HEK293 (cell line): ENCODE measurements at regions not wholly inside any gene's neighbourhood (a gene's known extent, or its start where the extent isn't known, plus 50 kb on each side); places are given as distances from the start of the nearest gene placed in this dataset.

Source experiments
- ZBTB7A ChIP-seq: fragments of 450-650 bp; formaldehyde crosslinking; IDR thresholded peaks from 2 replicates; pipeline ENCODE4 v1.5.1; 2016; ENCODE audit warnings: low read depth, missing biosample characterization, missing genetic modification characterization
- ZNF274 ChIP-seq, 2 experiments: fragments of 200-500 bp in 1 of 2; fragments of 450-650 bp in 1 of 2; sonication (Bioruptor generic) in 1 of 2; formaldehyde crosslinking in 1 of 2; IDR thresholded peaks; 2 replicates each; pipeline versions ENCODE4 v1.5.1 to v1.6.1; 2014 to 2016; ENCODE audit warnings: borderline replicate concordance in 1 of 2, inconsistent platforms in 1 of 2, low read length in 1 of 2, missing biosample characterization in 1 of 2, missing genetic modification characterization in 1 of 2
- TF ChIP-seq, protein P1 (sequence below): fragments of 450-650 bp; formaldehyde crosslinking; IDR thresholded peaks from 2 replicates; pipeline ENCODE4 v1.5.1; 2016; ENCODE audit warnings: missing biosample characterization, missing genetic modification characterization
- TF ChIP-seq, protein P2 (sequence below): fragments of 450-650 bp; formaldehyde crosslinking; conservative IDR thresholded peaks from 2 replicates; pipeline ENCODE4 v1.5.1; 2016; ENCODE audit warnings: low read depth, missing biosample characterization, missing genetic modification characterization

DNA sequence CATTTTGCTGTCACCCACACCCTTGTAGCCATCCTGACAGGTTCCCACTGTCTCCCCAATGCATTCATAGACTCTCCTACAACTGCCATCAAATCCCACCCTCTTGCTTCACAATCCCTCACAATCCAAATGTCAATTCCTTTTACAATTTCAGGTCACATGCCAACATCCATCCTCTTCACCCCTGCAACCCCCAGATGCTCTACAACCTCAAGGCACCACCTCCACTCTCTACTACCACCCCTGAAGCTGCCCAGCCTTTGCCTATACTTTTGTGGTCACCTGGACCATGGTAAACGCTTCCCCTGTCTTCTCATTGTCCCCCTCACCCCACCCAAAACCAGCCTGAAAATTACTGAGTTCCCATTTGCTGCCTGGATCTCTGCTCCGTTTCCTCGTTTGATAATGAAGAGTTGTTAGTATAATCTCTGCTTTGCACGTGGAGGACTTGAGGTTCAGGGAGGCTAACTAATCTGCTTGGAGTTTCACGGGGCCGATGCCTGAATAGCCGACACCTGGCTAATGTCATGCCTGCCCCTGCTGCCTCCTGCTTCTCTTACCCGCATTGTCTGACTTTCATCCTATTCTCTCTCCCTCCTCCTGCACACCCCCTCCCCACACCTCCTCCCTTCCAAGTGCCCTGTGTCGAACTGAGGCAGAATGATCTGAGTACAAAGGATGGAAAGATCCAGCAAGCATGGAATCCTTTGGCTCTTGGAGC, 82.4 kb upstream of the TOX2 start:
- TF ChIP-seq, protein P1, sequence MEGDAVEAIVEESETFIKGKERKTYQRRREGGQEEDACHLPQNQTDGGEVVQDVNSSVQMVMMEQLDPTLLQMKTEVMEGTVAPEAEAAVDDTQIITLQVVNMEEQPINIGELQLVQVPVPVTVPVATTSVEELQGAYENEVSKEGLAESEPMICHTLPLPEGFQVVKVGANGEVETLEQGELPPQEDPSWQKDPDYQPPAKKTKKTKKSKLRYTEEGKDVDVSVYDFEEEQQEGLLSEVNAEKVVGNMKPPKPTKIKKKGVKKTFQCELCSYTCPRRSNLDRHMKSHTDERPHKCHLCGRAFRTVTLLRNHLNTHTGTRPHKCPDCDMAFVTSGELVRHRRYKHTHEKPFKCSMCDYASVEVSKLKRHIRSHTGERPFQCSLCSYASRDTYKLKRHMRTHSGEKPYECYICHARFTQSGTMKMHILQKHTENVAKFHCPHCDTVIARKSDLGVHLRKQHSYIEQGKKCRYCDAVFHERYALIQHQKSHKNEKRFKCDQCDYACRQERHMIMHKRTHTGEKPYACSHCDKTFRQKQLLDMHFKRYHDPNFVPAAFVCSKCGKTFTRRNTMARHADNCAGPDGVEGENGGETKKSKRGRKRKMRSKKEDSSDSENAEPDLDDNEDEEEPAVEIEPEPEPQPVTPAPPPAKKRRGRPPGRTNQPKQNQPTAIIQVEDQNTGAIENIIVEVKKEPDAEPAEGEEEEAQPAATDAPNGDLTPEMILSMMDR (tag by site-specific recombination): no peak
- TF ChIP-seq ZNF274 (IDR thresholded peaks at IDR 0.05; ENCODE audit: low read length) (no peak), ZNF274 (tag by site-specific recombination; IDR thresholded peaks at IDR 0.05; ENCODE audit: borderline replicate concordance) (no peak), ZBTB7A (no peak)
- TF ChIP-seq, protein P2, sequence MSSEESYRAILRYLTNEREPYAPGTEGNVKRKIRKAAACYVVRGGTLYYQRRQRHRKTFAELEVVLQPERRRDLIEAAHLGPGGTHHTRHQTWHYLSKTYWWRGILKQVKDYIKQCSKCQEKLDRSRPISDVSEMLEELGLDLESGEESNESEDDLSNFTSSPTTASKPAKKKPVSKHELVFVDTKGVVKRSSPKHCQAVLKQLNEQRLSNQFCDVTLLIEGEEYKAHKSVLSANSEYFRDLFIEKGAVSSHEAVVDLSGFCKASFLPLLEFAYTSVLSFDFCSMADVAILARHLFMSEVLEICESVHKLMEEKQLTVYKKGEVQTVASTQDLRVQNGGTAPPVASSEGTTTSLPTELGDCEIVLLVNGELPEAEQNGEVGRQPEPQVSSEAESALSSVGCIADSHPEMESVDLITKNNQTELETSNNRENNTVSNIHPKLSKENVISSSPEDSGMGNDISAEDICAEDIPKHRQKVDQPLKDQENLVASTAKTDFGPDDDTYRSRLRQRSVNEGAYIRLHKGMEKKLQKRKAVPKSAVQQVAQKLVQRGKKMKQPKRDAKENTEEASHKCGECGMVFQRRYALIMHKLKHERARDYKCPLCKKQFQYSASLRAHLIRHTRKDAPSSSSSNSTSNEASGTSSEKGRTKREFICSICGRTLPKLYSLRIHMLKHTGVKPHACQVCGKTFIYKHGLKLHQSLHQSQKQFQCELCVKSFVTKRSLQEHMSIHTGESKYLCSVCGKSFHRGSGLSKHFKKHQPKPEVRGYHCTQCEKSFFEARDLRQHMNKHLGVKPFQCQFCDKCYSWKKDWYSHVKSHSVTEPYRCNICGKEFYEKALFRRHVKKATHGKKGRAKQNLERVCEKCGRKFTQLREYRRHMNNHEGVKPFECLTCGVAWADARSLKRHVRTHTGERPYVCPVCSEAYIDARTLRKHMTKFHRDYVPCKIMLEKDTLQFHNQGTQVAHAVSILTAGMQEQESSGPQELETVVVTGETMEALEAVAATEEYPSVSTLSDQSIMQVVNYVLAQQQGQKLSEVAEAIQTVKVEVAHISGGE (tag by site-specific recombination): no peak
